Choroid plexus epithelial cell (primary cell): ENCODE measurements at regions not wholly inside any gene's neighbourhood (a gene's known extent, or its start where the extent isn't known, plus 50 kb on each side); places are given as distances from the start of the nearest gene placed in this dataset.
"Not testable (repeated sequence)": the region's sequence is repeated elsewhere in the genome, so short reads cannot be mapped to it uniquely, and the experiment has no call there.

ENCODE experiments used
- DNase-seq: peaks from one replicate; pipeline ENCODE4 v3.0.0-alpha.2; 2010; ENCODE audit warnings: low read depth
- H3K4me3 ChIP-seq: 2 replicates; pipeline ENCODE4 v1.5.1; 2011; ENCODE audit warnings: low read depth, mild to moderate bottlenecking, control low read depth, low read length, moderate library complexity
- CTCF ChIP-seq: conservative IDR thresholded peaks from 2 replicates; pipeline ENCODE4 v1.5.1; 2011; ENCODE audit warnings: low read depth, mild to moderate bottlenecking, control low read depth, inconsistent platforms, low read length, moderate library complexity

- DNase-seq: no peak
- TF ChIP-seq CTCF: no peak
- no peak overlapping the region for H3K4me3 ChIP-seq
Observed at GRCh38 chr15:44861439-44861910, 95.0 kb upstream of the TERB2 start.

- TF ChIP-seq CTCF: no peak
- no peak for DNase-seq
- H3K4me3 ChIP-seq: no peak overlapping the region
Observed at GRCh38 chr15:44861917-44862316, 94.6 kb upstream of the TERB2 start.

- H3K4me3 ChIP-seq, DNase-seq: not testable (repeated sequence)
Observed at GRCh38 chr15:44862866-44863265, 93.6 kb upstream of the TERB2 start.

GRCh38 chr15:44868100-44868499, 88.4 kb upstream of the TERB2 start:
- DNase-seq: not testable (repeated sequence)

GRCh38 chr15:44870125-44870524, 86.4 kb upstream of the TERB2 start:
- not testable (repeated sequence) for H3K4me3 ChIP-seq, DNase-seq

More at GRCh38 chr15:44868100-44868499, 88.4 kb upstream of the TERB2 start:
- H3K4me3 ChIP-seq: not testable (repeated sequence)

GRCh38 chr15:44873103-44873502, 83.4 kb upstream of the TERB2 start:
- DNase-seq: no peak
- no peak for TF ChIP-seq CTCF
- H3K4me3 ChIP-seq: no peak overlapping the region

GRCh38 chr15:44879066-44879465, 77.4 kb upstream of the TERB2 start:
- H3K4me3 ChIP-seq: no peak overlapping the region
- DNase-seq: no peak
- TF ChIP-seq CTCF: no peak

GRCh38 chr15:44882499-44882968, 74.0 kb upstream of the TERB2 start:
- no peak for DNase-seq
- H3K4me3 ChIP-seq: no peak overlapping the region
- no peak for TF ChIP-seq CTCF
